Lower leg skin (tissue), 4 donors: ENCODE measurements at regions not wholly inside any gene's neighbourhood (a gene's known extent, or its start where the extent isn't known, plus 50 kb on each side); places are given as distances from the start of the nearest gene placed in this dataset.

Experiments
- DNase-seq, 2 donors: peaks; one replicate each; pipeline ENCODE4 v3.0.0-alpha.2; 2019; ENCODE audit warnings: low spot score in 2 of 2
- H3K4me3 ChIP-seq: fragments of 200-600 bp; sonication (generic); 2 replicates; pipeline ENCODE4 v1.5.1; 2017; ENCODE audit warnings: mild to moderate bottlenecking, low read depth; ENCODE audit not compliant: poor library complexity, severe bottlenecking
- CTCF ChIP-seq, 3 donors: fragments of 450-650 bp; IDR thresholded peaks; one replicate each; pipeline ENCODE4 v1.5.1; 2016; ENCODE audit warnings: antibody characterized with exemption in 3 of 3, mild to moderate bottlenecking in 3 of 3, moderate library complexity in 2 of 3
- POLR2A ChIP-seq, 2 donors: fragments of 450-650 bp; IDR thresholded peaks; one replicate each; pipeline ENCODE4 v1.6.1; 2016 to 2017; ENCODE audit warnings: antibody characterized with exemption in 2 of 2, mild to moderate bottlenecking in 1 of 2, moderate library complexity in 1 of 2
- WGBS, 2 donors: methylation state at CpG; one replicate each; pipeline ENCODE4 v1.1.5; 2018; 5-methylcytosine and 5-hydroxymethylcytosine counted together
- intact Hi-C: fragments of 100-400 bp; cut with DNase I; formaldehyde crosslinking; loops from one replicate; pipeline ENCODE4 v1.15.0; 2023; ENCODE audit warnings: low total_unique reads

GRCh38 chr1:226816576-226816975 lies 53.8 kb upstream of the PSEN2 start:
- DNase-seq: no peak
- H3K4me3 ChIP-seq: no peak overlapping the region
- TF ChIP-seq CTCF (IDR thresholded peaks at IDR 0.05) (no peak), POLR2A (IDR thresholded peaks at IDR 0.05) (no peak)
- 84 to 88% methylated on average over 3 of the region's 3 CpGs for WGBS, 2 donors
- intact Hi-C loops: no loop called here

DNA sequence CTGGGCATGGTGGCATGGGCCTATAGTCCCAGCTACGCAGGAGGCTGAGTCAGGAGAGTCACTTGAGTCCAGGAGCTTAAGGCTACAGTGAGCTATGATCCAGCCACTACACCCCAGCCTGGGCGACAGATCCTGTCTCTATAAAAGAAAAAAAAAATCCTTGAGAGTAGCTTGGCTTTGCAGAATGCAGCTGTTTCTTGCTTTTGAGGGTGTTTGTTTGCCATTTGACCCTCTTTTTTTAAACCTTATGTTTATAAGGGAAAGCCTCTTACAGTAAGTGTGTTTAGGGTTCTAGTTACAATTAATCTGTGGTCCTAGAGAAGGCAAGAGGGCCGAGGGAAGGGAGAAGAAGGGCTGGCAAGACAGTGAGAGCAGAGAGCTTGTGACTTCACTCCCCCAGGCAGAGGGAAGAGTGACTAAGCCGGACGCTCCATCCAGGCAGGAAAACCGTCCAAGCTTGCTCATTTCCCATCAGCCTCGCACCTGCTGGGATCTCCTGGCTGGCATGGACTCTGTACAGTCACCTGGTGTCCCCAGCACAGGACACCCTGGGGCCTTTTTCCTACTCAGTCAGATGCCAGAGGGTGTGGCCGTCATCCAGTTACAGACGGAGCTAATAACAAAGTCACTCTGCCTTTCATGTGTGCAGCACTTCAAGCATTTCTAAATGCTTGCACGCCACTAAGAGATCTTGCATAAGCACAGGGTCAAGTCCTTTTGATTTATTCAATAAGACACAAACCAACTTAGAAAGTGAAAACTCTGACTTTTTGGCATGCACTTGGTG lies 55.5 kb upstream of the PSEN2 start:
- TF ChIP-seq POLR2A (IDR thresholded peaks at IDR 0.05) (no peak), CTCF (IDR thresholded peaks at IDR 0.05) (no peak)
- WGBS, 2 donors: 14 to 16% methylated on average over 10 of the region's 10 CpGs
- intact Hi-C loops: no loop called here
- no peak overlapping the region for H3K4me3 ChIP-seq
- DNase-seq: peak; percentile 83 to 96

DNA sequence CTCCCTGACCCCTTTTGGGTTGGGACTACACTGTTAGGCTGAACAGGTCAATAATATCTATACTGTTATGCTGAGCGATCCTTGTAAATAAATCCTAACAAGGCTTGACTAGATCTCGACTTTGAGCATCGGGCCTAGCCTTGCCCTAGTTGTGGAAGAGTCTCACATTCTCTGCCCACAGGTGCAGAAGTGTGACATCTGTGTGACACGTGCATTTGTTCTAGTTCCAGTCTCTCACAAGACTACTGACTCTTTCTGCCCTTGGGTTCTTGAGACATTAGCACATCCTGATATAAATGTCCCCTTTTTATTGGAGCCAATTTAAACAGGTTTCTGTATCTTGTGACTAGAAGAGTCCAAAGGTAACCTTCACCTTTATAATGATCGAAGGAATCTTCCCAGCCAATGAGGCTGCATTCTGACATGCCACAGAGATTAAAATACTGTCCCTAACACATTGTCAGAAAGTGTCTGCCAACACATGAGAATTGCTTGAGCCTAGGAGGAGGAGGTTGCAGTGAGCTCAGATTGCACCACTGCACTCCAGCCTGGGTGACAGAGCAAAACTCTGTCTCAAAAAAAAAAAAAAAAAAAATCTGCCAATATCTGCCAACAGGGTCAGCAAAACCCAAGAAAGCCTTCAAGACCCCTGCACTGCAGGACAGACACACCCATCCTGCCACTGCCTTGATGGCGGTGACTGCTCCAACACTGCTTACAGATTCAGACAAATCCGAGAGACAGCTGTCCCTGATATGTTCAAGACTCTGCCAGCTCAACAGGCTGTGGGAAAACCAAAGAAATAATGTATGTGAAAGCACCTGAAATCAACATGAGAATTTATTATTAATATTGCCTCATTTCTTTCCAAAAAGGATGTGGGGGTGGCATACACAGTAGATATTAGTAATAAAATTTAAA lies 56.5 kb upstream of the PSEN2 start:
- TF ChIP-seq CTCF (IDR thresholded peaks at IDR 0.05) (no peak), POLR2A (IDR thresholded peaks at IDR 0.05) (no peak)
- no peak overlapping the region for H3K4me3 ChIP-seq
- intact Hi-C loops: no loop called here
- DNase-seq: no peak
- 84 to 89% methylated on average over 7 of the region's 7 CpGs for WGBS, 2 donors

- intact Hi-C loops: no loop called here
- no peak for DNase-seq
- no peak for TF ChIP-seq POLR2A (IDR thresholded peaks at IDR 0.05)
- TF ChIP-seq CTCF (IDR thresholded peaks at IDR 0.05): no peak
- WGBS, 2 donors: 89 to 97% methylated on average over 4 of the region's 4 CpGs
- no peak overlapping the region for H3K4me3 ChIP-seq
Observed at GRCh38 chr1:226810681-226811080, 59.7 kb upstream of the PSEN2 start.

GRCh38 chr1:226809785-226810571 lies 60.4 kb upstream of the PSEN2 start:
- TF ChIP-seq CTCF (IDR thresholded peaks at IDR 0.05) (no peak), POLR2A (IDR thresholded peaks at IDR 0.05) (no peak)
- WGBS, 2 donors: 80 to 82% methylated on average over 10 to 11 of the region's 11 CpGs
- no peak for DNase-seq
- no peak overlapping the region for H3K4me3 ChIP-seq
- intact Hi-C loops: no loop called here
